ENCODE measurements at regions not wholly inside any gene's neighbourhood (a gene's known extent, or its start where the extent isn't known, plus 50 kb on each side); places are given as distances from the start of the nearest gene placed in this dataset.

GRCh38 chr2:128724547-128724946, 405.9 kb upstream of the HS6ST1 start:
- Histone ChIP-seq H3K4me1 (ENCODE audit: low read length) (no peaks in the 10 kb centered on the region), H3K9ac (ENCODE audit: low read length) (no peak overlapping the region), H3K4me2 (ENCODE audit: low read depth, low read length) (no peak overlapping the region), H3K79me2 (ENCODE audit: low read length) (no peaks in the 10 kb centered on the region), H3F3A (ENCODE audit: insufficient read depth, low read length) (no peaks in the 10 kb centered on the region), H3K27ac (ENCODE audit: low read length) (no peak overlapping the region), H3K36me3 (replicated peaks; ENCODE audit: insufficient read depth, low read length) (no peaks in the 10 kb centered on the region), H3K4me3 (ENCODE audit: low read length) (no peak overlapping the region), H3K9me3 (replicated peaks; ENCODE audit: insufficient read depth, low read length) (no peaks in the 10 kb centered on the region), H3K27me3 (replicated peaks; ENCODE audit: insufficient read depth, low read length) (no peaks in the 10 kb centered on the region), H4K20me1 (ENCODE audit: insufficient read depth, low read length) (no peaks in the 10 kb centered on the region), H2AFZ (ENCODE audit: low read length) (no peak overlapping the region), H3K9me2 (replicated peaks; ENCODE audit: insufficient read depth, low read length) (no peaks in the 10 kb centered on the region)
- DNase-seq: no peak
- TF ChIP-seq CTCF (IDR thresholded peaks at IDR 0.05; ENCODE audit: low read length) (no peak), EZH2 (optimal IDR thresholded peaks at IDR 0.05; ENCODE audit: low read depth, low read length) (no peak), EZH2phosphoT487 (IDR thresholded peaks at IDR 0.05; ENCODE audit: low read length) (no peak)

- Histone ChIP-seq H3K4me1 (ENCODE audit: low read length) (no peaks in the 10 kb centered on the region), H2AFZ (ENCODE audit: low read length) (no peak overlapping the region), H3K4me2 (ENCODE audit: low read depth, low read length) (no peak overlapping the region), H3K36me3 (replicated peaks; ENCODE audit: insufficient read depth, low read length) (no peaks in the 10 kb centered on the region), H3K9me3 (replicated peaks; ENCODE audit: insufficient read depth, low read length) (no peaks in the 10 kb centered on the region), H3K9ac (ENCODE audit: low read length) (no peak overlapping the region), H3F3A (ENCODE audit: insufficient read depth, low read length) (no peaks in the 10 kb centered on the region), H4K20me1 (ENCODE audit: insufficient read depth, low read length) (no peaks in the 10 kb centered on the region), H3K79me2 (ENCODE audit: low read length) (no peaks in the 10 kb centered on the region), H3K4me3 (ENCODE audit: low read length) (no peak overlapping the region), H3K27ac (ENCODE audit: low read length) (no peak overlapping the region), H3K9me2 (replicated peaks; ENCODE audit: insufficient read depth, low read length) (no peaks in the 10 kb centered on the region), H3K27me3 (replicated peaks; ENCODE audit: insufficient read depth, low read length) (no peaks in the 10 kb centered on the region)
- DNase-seq: no peak
- TF ChIP-seq EZH2 (optimal IDR thresholded peaks at IDR 0.05; ENCODE audit: low read depth, low read length) (no peak), CTCF (IDR thresholded peaks at IDR 0.05; ENCODE audit: low read length) (no peak), EZH2phosphoT487 (IDR thresholded peaks at IDR 0.05; ENCODE audit: low read length) (no peak)
These were observed 406.3 kb upstream of the HS6ST1 start for GRCh38 chr2:128724972-128725371.

GRCh38 chr2:128726236-128726635, 407.6 kb upstream of the HS6ST1 start:
- H3K9ac ChIP-seq (ENCODE audit: low read length): no peak overlapping the region
- no peak overlapping the region for H3K27ac ChIP-seq (ENCODE audit: low read length)
- no peak for DNase-seq
- H3K27me3 ChIP-seq (replicated peaks; ENCODE audit: insufficient read depth, low read length): no peaks in the 10 kb centered on the region
- H3F3A ChIP-seq (ENCODE audit: insufficient read depth, low read length): no peaks in the 10 kb centered on the region
- H3K9me3 ChIP-seq (replicated peaks; ENCODE audit: insufficient read depth, low read length): no peaks in the 10 kb centered on the region
- H3K36me3 ChIP-seq (replicated peaks; ENCODE audit: insufficient read depth, low read length): no peaks in the 10 kb centered on the region
- H3K4me1 ChIP-seq (ENCODE audit: low read length): no peaks in the 10 kb centered on the region
- TF ChIP-seq EZH2phosphoT487 (IDR thresholded peaks at IDR 0.05; ENCODE audit: low read length): no peak
- TF ChIP-seq CTCF (IDR thresholded peaks at IDR 0.05; ENCODE audit: low read length): no peak
- no peak for TF ChIP-seq EZH2 (optimal IDR thresholded peaks at IDR 0.05; ENCODE audit: low read depth, low read length)
- H3K4me2 ChIP-seq (ENCODE audit: low read depth, low read length): no peak overlapping the region
- H3K9me2 ChIP-seq (replicated peaks; ENCODE audit: insufficient read depth, low read length): no peaks in the 10 kb centered on the region
- no peaks in the 10 kb centered on the region for H4K20me1 ChIP-seq (ENCODE audit: insufficient read depth, low read length)
- H2AFZ ChIP-seq (ENCODE audit: low read length): no peak overlapping the region
- no peaks in the 10 kb centered on the region for H3K79me2 ChIP-seq (ENCODE audit: low read length)
- no peak overlapping the region for H3K4me3 ChIP-seq (ENCODE audit: low read length)
